Tibial nerve (tissue), 4 donors: ENCODE measurements at regions not wholly inside any gene's neighbourhood (a gene's known extent, or its start where the extent isn't known, plus 50 kb on each side); places are given as distances from the start of the nearest gene placed in this dataset.

Source experiments
- DNase-seq, 2 donors: peaks; one replicate each; pipeline ENCODE4 v3.0.0-alpha.2; 2019; ENCODE audit warnings: low spot score in 2 of 2
- H3K27ac ChIP-seq, 4 donors: fragments of 200-600 bp; sonication (generic) in 3 of 4; one replicate each; pipeline ENCODE4 v1.5.1; 2017 to 2019; ENCODE audit warnings: mild to moderate bottlenecking in 1 of 4
- H3K27me3 ChIP-seq, 2 donors: fragments of 200-600 bp; sonication (generic) in 1 of 2; one replicate each; pipeline versions ENCODE4 v1.5.1 to v1.6.0; 2017 to 2019
- H3K36me3 ChIP-seq, 3 donors: fragments of 200-600 bp; sonication (generic); one replicate each; pipeline ENCODE4 v1.5.1; 2018 to 2019
- H3K4me1 ChIP-seq, 4 donors: fragments of 200-600 bp; sonication (generic) in 3 of 4; one replicate each; pipeline ENCODE4 v1.5.1; 2017 to 2019
- H3K4me3 ChIP-seq, 4 donors: fragments of 200-600 bp; sonication (generic) in 3 of 4; one replicate each; pipeline ENCODE4 v1.5.1; 2017 to 2019; ENCODE audit warnings: mild to moderate bottlenecking in 1 of 4, moderate library complexity in 1 of 4
- H3K9me3 ChIP-seq, 4 donors: fragments of 200-600 bp; sonication (generic) in 3 of 4; one replicate each; pipeline ENCODE4 v1.5.1; 2017 to 2019
- CTCF ChIP-seq, 5 experiments: fragments of 200-600 bp in 3 of 5; fragments of 450-650 bp in 2 of 5; sonication (generic) in 3 of 5; IDR thresholded peaks; one replicate each; pipeline ENCODE4 v1.5.1; 2016 to 2019; ENCODE audit warnings: antibody characterized with exemption in 5 of 5, mild to moderate bottlenecking in 3 of 5, moderate library complexity in 2 of 5
- EP300 ChIP-seq, 2 donors: sonication (generic); formaldehyde crosslinking; IDR thresholded peaks; one replicate each; pipeline ENCODE4 v1.6.1; 2017; ENCODE audit warnings: antibody characterized with exemption in 2 of 2, mild to moderate bottlenecking in 1 of 2
- POLR2A ChIP-seq, 2 donors: fragments of 450-650 bp; IDR thresholded peaks; one replicate each; pipeline ENCODE4 v1.6.1; 2017; ENCODE audit warnings: antibody characterized with exemption in 2 of 2, mild to moderate bottlenecking in 2 of 2, moderate library complexity in 2 of 2
- WGBS, 2 donors: methylation state at CpG; one replicate each; pipeline ENCODE4 v1.1.5; 2018; 5-methylcytosine and 5-hydroxymethylcytosine counted together

- peaks cover 0 to 9% (median 0%) of the 10 kb centered on the region in 4 donors for H3K4me1 ChIP-seq
- 50 to 73% methylated on average over 1 of the region's 1 CpG for WGBS, 2 donors
- H3K4me3 ChIP-seq: no peak overlapping the region
- H3K36me3 ChIP-seq: no peaks in the 10 kb centered on the region
- H3K27ac ChIP-seq: no peak overlapping the region
- no peaks in the 10 kb centered on the region for H3K9me3 ChIP-seq
- no peaks in the 10 kb centered on the region for H3K27me3 ChIP-seq
- DNase-seq: no peak
- no peak for TF ChIP-seq POLR2A (IDR thresholded peaks at IDR 0.05)
- no peak for TF ChIP-seq CTCF (IDR thresholded peaks at IDR 0.05)
- TF ChIP-seq EP300 (IDR thresholded peaks at IDR 0.05): peak in 1 of 2 donors; percentile 10
Measured at GRCh38 chr6:143603455-143603854, 74.3 kb upstream of the PHACTR2 start.

- no peak overlapping the region for H3K27ac ChIP-seq
- no peak for DNase-seq
- no peaks in the 10 kb centered on the region for H3K36me3 ChIP-seq
- no peak overlapping the region for H3K4me3 ChIP-seq
- H3K27me3 ChIP-seq: no peaks in the 10 kb centered on the region
- WGBS, 2 donors: 38 to 67% methylated on average over 2 of the region's 2 CpGs
- peaks cover 0 to 11% (median 0%) of the 10 kb centered on the region in 4 donors for H3K4me1 ChIP-seq
- TF ChIP-seq EP300 (IDR thresholded peaks at IDR 0.05) (no peak), POLR2A (IDR thresholded peaks at IDR 0.05) (no peak), CTCF (IDR thresholded peaks at IDR 0.05) (no peak)
- no peaks in the 10 kb centered on the region for H3K9me3 ChIP-seq
Measured at GRCh38 chr6:143601504-143601903, 76.3 kb upstream of the PHACTR2 start.

GRCh38 chr6:143600821-143601220 lies 76.9 kb upstream of the PHACTR2 start:
- WGBS, 2 donors: 93 to 94% methylated on average over 2 of the region's 2 CpGs
- Histone ChIP-seq H3K36me3 (no peaks in the 10 kb centered on the region), H3K4me3 (no peak overlapping the region), H3K27me3 (no peaks in the 10 kb centered on the region), H3K4me1 (peaks cover 0 to 18% (median 0%) of the 10 kb centered on the region in 4 donors), H3K9me3 (no peaks in the 10 kb centered on the region), H3K27ac (no peak overlapping the region)
- DNase-seq: no peak
- TF ChIP-seq POLR2A (IDR thresholded peaks at IDR 0.05) (no peak), EP300 (IDR thresholded peaks at IDR 0.05) (no peak), CTCF (IDR thresholded peaks at IDR 0.05) (no peak)

GRCh38 chr6:143598466-143599080 lies 79.2 kb upstream of the PHACTR2 start:
- peaks cover 0 to 27% (median 0%) of the 10 kb centered on the region in 4 donors for H3K4me1 ChIP-seq
- WGBS, 2 donors: 57 to 66% methylated on average over 3 of the region's 3 CpGs
- no peak overlapping the region for H3K4me3 ChIP-seq
- H3K9me3 ChIP-seq: no peaks in the 10 kb centered on the region
- TF ChIP-seq EP300 (IDR thresholded peaks at IDR 0.05): no peak
- no peak for TF ChIP-seq POLR2A (IDR thresholded peaks at IDR 0.05)
- no peak for TF ChIP-seq CTCF (IDR thresholded peaks at IDR 0.05)
- peak in 1 of 2 donors; percentile 18 for DNase-seq
- no peak overlapping the region for H3K27ac ChIP-seq
- no peaks in the 10 kb centered on the region for H3K36me3 ChIP-seq
- no peaks in the 10 kb centered on the region for H3K27me3 ChIP-seq

GRCh38 chr6:143596866-143597265 lies 80.9 kb upstream of the PHACTR2 start:
- no peak for TF ChIP-seq POLR2A (IDR thresholded peaks at IDR 0.05)
- TF ChIP-seq EP300 (IDR thresholded peaks at IDR 0.05): peak in 1 of 2 donors; percentile 78
- TF ChIP-seq CTCF (IDR thresholded peaks at IDR 0.05): no peak

More at GRCh38 chr6:143596866-143597265, 80.9 kb upstream of the PHACTR2 start:
- Histone ChIP-seq H3K27ac (no peak overlapping the region), H3K4me3 (no peak overlapping the region), H3K27me3 (no peaks in the 10 kb centered on the region), H3K9me3 (no peaks in the 10 kb centered on the region), H3K4me1 (peaks cover 0 to 27% (median 0%) of the 10 kb centered on the region in 4 donors), H3K36me3 (no peaks in the 10 kb centered on the region)
- peak in 1 of 2 donors; percentile 37 for DNase-seq
- 61 to 62% methylated on average over 4 of the region's 4 CpGs for WGBS, 2 donors
